AG09309 (cell line): ENCODE measurements at regions not wholly inside any gene's neighbourhood (a gene's known extent, or its start where the extent isn't known, plus 50 kb on each side); places are given as distances from the start of the nearest gene placed in this dataset.

Experiments used
- DNase-seq: peaks from one replicate; pipeline ENCODE4 v3.0.0-alpha.2; 2010; ENCODE audit warnings: low read depth
- H3K4me3 ChIP-seq: 2 replicates; pipeline ENCODE4 v1.5.1; 2011; ENCODE audit warnings: mild to moderate bottlenecking, low read depth, low read length, moderate library complexity; ENCODE audit not compliant: control insufficient read depth
- CTCF ChIP-seq: IDR thresholded peaks from 2 replicates; pipeline ENCODE4 v1.5.1; 2011; ENCODE audit warnings: mild to moderate bottlenecking, low read depth, low read length, inconsistent platforms; ENCODE audit not compliant: insufficient read depth, control insufficient read depth; ENCODE audit errors: missing control alignments

GRCh38 chr10:107767185-107767584, 602.7 kb upstream of the SORCS1 start:
- TF ChIP-seq CTCF = no peak
- no peak overlapping the region for H3K4me3 ChIP-seq
- no peak for DNase-seq

- DNase-seq = no peak
- no peak overlapping the region for H3K4me3 ChIP-seq
- no peak for TF ChIP-seq CTCF
These were observed 590.3 kb upstream of the SORCS1 start for GRCh38 chr10:107754814-107755213.

- no peak overlapping the region for H3K4me3 ChIP-seq
- DNase-seq = no peak
- TF ChIP-seq CTCF = no peak
These were observed 584.7 kb upstream of the SORCS1 start for GRCh38 chr10:107749235-107749634.

GRCh38 chr10:107747851-107748250, 583.3 kb upstream of the SORCS1 start:
- TF ChIP-seq CTCF = no peak
- no peak for DNase-seq
- H3K4me3 ChIP-seq = no peak overlapping the region

- no peak for DNase-seq
- no peak for TF ChIP-seq CTCF
- no peak overlapping the region for H3K4me3 ChIP-seq
These were observed 577.5 kb upstream of the SORCS1 start for GRCh38 chr10:107741971-107742370.

- TF ChIP-seq CTCF = no peak
- DNase-seq = no peak
- no peak overlapping the region for H3K4me3 ChIP-seq
These were observed 576.6 kb upstream of the SORCS1 start for GRCh38 chr10:107740962-107741690.
